ENCODE measurements at regions not wholly inside any gene's neighbourhood (a gene's known extent, or its start where the extent isn't known, plus 50 kb on each side); places are given as distances from the start of the nearest gene placed in this dataset.

DNA sequence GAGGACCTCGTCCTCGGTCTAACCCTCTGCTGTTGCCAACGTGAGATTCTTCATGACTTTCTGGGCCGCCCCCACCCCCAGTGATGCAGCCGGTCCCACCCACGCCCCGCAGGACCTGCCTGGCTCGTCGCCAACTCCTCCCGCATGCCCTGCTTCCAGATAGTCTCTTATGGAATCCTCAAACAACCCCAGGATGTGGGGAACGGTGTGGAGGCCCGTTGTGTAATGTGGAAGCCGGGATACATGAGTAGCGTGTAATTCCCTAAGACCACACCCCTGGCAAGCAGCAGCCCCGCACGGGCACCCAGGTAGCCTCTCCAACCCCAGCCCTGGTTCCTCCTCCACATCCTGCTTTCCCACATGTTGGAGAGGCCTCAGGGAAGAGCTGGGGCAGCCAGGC, 275.9 kb downstream of the C16orf95 start:
- H3K4me3 ChIP-seq (replicated peaks; ENCODE audit: low read depth, low read length): no peak overlapping the region
- DNase-seq (ENCODE audit: extremely low read depth, insufficient read length): no peak
- H3K27me3 ChIP-seq (replicated peaks; ENCODE audit: control insufficient read depth, insufficient read depth, low read length): no peaks in the 10 kb centered on the region
- H3K36me3 ChIP-seq (ENCODE audit: control insufficient read depth, insufficient read depth, low read length): no peaks in the 10 kb centered on the region
- TF ChIP-seq, protein P1, sequence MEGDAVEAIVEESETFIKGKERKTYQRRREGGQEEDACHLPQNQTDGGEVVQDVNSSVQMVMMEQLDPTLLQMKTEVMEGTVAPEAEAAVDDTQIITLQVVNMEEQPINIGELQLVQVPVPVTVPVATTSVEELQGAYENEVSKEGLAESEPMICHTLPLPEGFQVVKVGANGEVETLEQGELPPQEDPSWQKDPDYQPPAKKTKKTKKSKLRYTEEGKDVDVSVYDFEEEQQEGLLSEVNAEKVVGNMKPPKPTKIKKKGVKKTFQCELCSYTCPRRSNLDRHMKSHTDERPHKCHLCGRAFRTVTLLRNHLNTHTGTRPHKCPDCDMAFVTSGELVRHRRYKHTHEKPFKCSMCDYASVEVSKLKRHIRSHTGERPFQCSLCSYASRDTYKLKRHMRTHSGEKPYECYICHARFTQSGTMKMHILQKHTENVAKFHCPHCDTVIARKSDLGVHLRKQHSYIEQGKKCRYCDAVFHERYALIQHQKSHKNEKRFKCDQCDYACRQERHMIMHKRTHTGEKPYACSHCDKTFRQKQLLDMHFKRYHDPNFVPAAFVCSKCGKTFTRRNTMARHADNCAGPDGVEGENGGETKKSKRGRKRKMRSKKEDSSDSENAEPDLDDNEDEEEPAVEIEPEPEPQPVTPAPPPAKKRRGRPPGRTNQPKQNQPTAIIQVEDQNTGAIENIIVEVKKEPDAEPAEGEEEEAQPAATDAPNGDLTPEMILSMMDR (IDR thresholded peaks at IDR 0.05; ENCODE audit: insufficient read depth, low read length, poor library complexity, severe bottlenecking): no peak

DNA sequence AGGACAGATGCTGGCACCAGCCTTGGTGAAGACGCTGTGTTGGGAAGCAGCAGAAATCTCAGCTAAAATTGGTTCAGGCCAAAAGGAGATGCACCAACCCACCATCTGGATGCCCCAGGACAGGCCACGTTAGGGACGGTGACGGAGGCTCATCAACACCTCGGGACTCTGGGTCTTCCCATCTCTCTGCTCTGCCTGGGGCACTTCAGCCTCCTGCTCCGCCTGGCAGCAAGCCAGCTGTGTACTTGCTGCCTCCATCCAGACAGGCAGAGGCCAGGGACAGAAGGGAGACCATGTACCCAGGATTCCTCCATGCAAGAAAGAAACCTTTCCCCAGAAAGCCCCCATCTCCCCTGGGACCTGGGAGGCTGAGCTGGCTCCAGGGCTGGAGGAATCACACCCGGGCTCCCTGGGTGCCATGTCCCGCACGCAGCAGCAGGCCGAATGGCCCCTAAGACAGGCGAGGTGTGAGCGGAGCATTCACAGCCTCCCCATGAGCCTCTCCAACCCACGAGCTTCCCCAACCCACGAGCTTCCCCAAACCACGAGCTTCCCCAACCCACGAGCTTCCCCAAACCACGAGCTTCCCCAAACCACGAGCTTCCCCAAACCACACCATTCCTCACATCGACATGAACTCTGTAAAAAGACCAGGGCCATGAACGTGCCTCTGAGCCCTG, 274.5 kb downstream of the C16orf95 start:
- Histone ChIP-seq H3K4me3 (replicated peaks; ENCODE audit: low read depth, low read length) (no peak overlapping the region), H3K36me3 (ENCODE audit: control insufficient read depth, insufficient read depth, low read length) (no peaks in the 10 kb centered on the region), H3K27me3 (replicated peaks; ENCODE audit: control insufficient read depth, insufficient read depth, low read length) (no peaks in the 10 kb centered on the region)
- TF ChIP-seq, protein P1 (IDR thresholded peaks at IDR 0.05; ENCODE audit: insufficient read depth, low read length, poor library complexity, severe bottlenecking): no peak
- no peak for DNase-seq (ENCODE audit: extremely low read depth, insufficient read length)

DNA sequence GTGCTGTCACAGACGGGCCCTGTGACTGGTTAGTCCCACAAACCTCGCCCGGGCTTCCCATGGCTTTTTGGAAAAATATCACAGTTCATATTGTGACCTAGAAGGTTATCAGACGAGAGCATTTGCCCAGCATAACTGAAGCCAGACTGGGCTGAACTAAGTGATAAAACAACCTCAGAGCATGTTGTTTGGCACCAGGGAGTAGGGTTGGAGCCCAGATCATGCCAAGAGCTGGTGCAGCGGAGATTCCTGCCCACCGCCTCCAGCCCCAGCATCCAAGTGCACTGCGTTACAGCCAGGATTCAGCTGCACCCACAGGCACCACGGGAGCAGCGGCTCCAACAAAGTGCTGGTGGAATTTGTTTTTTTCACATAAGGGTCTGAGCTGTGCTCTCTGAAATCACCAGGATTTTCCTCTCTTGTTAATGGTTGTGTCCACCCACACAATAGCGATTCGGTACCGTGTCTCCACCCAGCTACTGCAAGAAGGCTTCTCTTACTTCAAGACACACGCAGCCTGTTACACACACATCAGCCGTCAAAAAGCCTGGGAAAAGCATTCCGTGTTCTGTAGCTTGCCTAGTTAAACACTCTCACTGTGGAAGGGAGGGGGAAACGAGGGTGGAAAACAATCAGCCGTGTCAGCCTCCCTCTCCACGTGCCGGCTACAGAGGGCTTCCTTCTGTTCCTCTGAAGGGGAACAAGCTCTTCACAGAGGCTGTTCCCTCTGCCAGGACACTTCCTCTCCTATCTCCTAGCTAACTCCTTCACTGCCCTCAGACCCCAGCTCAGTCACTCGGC, 273.8 kb downstream of the C16orf95 start:
- no peaks in the 10 kb centered on the region for H3K27me3 ChIP-seq (replicated peaks; ENCODE audit: control insufficient read depth, insufficient read depth, low read length)
- DNase-seq (ENCODE audit: extremely low read depth, insufficient read length): no peak
- H3K4me3 ChIP-seq (replicated peaks; ENCODE audit: low read depth, low read length): no peak overlapping the region
- H3K36me3 ChIP-seq (ENCODE audit: control insufficient read depth, insufficient read depth, low read length): no peaks in the 10 kb centered on the region
- TF ChIP-seq, protein P1 (IDR thresholded peaks at IDR 0.05; ENCODE audit: insufficient read depth, low read length, poor library complexity, severe bottlenecking): no peak

DNA sequence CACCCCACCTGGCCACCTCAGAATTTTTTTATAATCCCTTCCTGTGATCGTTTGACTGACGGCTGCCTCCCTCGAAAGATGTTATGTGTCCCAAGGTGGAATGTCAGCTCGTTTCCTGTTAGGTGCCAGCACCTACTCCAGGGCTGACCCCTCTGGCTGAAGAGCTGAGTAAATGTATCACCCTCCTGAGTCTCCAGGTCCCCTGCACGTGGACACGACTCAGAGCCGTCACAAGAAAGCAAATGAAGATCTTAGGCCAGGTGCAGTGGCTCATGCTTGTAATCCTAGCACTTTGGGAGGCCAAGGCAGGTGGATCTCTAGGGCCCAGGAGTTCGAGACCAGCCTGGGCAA, 273.2 kb downstream of the C16orf95 start:
- Histone ChIP-seq H3K27me3 (replicated peaks; ENCODE audit: control insufficient read depth, insufficient read depth, low read length) (no peaks in the 10 kb centered on the region; the same call in 1 of the 2 replicates), H3K36me3 (ENCODE audit: control insufficient read depth, insufficient read depth, low read length) (no peaks in the 10 kb centered on the region), H3K4me3 (replicated peaks; ENCODE audit: low read depth, low read length) (no peak overlapping the region)
- no peak for DNase-seq (ENCODE audit: extremely low read depth, insufficient read length)
- TF ChIP-seq, protein P1 (IDR thresholded peaks at IDR 0.05; ENCODE audit: insufficient read depth, low read length, poor library complexity, severe bottlenecking): no peak

GRCh38 chr16:87044829-87045228, 272.4 kb downstream of the C16orf95 start:
- DNase-seq (ENCODE audit: extremely low read depth, insufficient read length): no peak
- Histone ChIP-seq H3K36me3 (ENCODE audit: control insufficient read depth, insufficient read depth, low read length) (no peaks in the 10 kb centered on the region), H3K4me3 (replicated peaks; ENCODE audit: low read depth, low read length) (no peak overlapping the region), H3K27me3 (replicated peaks; ENCODE audit: control insufficient read depth, insufficient read depth, low read length) (no peaks in the 10 kb centered on the region; the same call in 1 of the 2 replicates)
- TF ChIP-seq, protein P1 (IDR thresholded peaks at IDR 0.05; ENCODE audit: insufficient read depth, low read length, poor library complexity, severe bottlenecking): no peak

Data from GM06990 (cell line).